Endodermal cell (in vitro differentiated cells): ENCODE measurements at regions not wholly inside any gene's neighbourhood (a gene's known extent, or its start where the extent isn't known, plus 50 kb on each side); places are given as distances from the start of the nearest gene placed in this dataset.
"Not testable (repeated sequence)": the region's sequence is repeated elsewhere in the genome, so short reads cannot be mapped to it uniquely, and the experiment has no call there.

Source experiments
- DNase-seq: peaks from one replicate; pipeline ENCODE4 v3.0.0-alpha.2; 2017
- H3K27ac ChIP-seq: 2 replicates; pipeline ENCODE4 v1.5.1; 2013; ENCODE audit warnings: mild to moderate bottlenecking, low read depth, low read length, moderate library complexity
- H3K27me3 ChIP-seq: 2 replicates; pipeline ENCODE4 v1.6.1; 2013; ENCODE audit warnings: mild to moderate bottlenecking, low read length, moderate library complexity; ENCODE audit not compliant: insufficient read depth, control insufficient read depth, poor library complexity, severe bottlenecking
- H3K36me3 ChIP-seq: 2 replicates; pipeline ENCODE4 v1.7.0; 2013; ENCODE audit warnings: mild to moderate bottlenecking, low read length, moderate library complexity; ENCODE audit not compliant: control insufficient read depth, insufficient read depth
- H3K4me1 ChIP-seq: one replicate; pipeline ENCODE4 v1.7.0; 2013; ENCODE audit warnings: low read length; ENCODE audit not compliant: control insufficient read depth, insufficient read depth
- H3K4me3 ChIP-seq: 2 replicates; pipeline ENCODE4 v1.5.1; 2013; ENCODE audit warnings: mild to moderate bottlenecking, low read length, moderate library complexity
- H3K9ac ChIP-seq: 2 replicates; pipeline ENCODE4 v1.6.1; 2013; ENCODE audit warnings: mild to moderate bottlenecking, low read length, moderate library complexity; ENCODE audit not compliant: poor library complexity, severe bottlenecking; ENCODE audit errors: extremely low read depth
- H3K9me3 ChIP-seq: 2 replicates; pipeline ENCODE4 v1.6.1; 2013; ENCODE audit warnings: mild to moderate bottlenecking, low read length, moderate library complexity; ENCODE audit not compliant: control insufficient read depth
- H3K27ac Mint-ChIP-seq: 2 replicates; pipeline ENCODE4 v1.8.0; 2020; ENCODE audit warnings: mixed read lengths
- H3K27me3 Mint-ChIP-seq: 2 replicates; pipeline ENCODE4 v1.8.0; 2021; ENCODE audit warnings: mild to moderate bottlenecking, mixed read lengths; ENCODE audit not compliant: insufficient read depth
- H3K36me3 Mint-ChIP-seq: 2 replicates; pipeline ENCODE4 v1.8.0; 2020; ENCODE audit warnings: low read depth, mixed read lengths
- H3K4me1 Mint-ChIP-seq: 2 replicates; pipeline ENCODE4 v1.8.0; 2020; ENCODE audit warnings: mixed read lengths
- H3K4me3 Mint-ChIP-seq: 2 replicates; pipeline ENCODE4 v1.8.0; 2020; ENCODE audit warnings: mild to moderate bottlenecking, moderate library complexity, mixed read lengths
- H3K9me3 Mint-ChIP-seq: 2 replicates; pipeline ENCODE4 v1.8.0; 2020; ENCODE audit warnings: mild to moderate bottlenecking, mixed read lengths
- CTCF ChIP-seq: fragments of 200-600 bp; sonication (generic); conservative IDR thresholded peaks from 2 replicates; pipeline ENCODE4 v1.5.0; 2021; ENCODE audit warnings: antibody characterized with exemption, mild to moderate bottlenecking
- WGBS, 2 experiments: methylation state at CpG; one replicate each; pipeline versions ENCODE4 v1.1.5 to v1.1.7; 2013; ENCODE audit warnings: missing lambda C conversion rate in 2 of 2, mixed read lengths in 1 of 2; ENCODE audit not compliant: insufficient coverage in 1 of 2, insufficient read length in 1 of 2; 5-methylcytosine and 5-hydroxymethylcytosine counted together

GRCh38 chr6:114634016-114634415 lies 291.2 kb upstream of the HS3ST5 start:
- H3K27me3 Mint-ChIP-seq = no peaks in the 10 kb centered on the region
- Histone ChIP-seq H3K27ac (no peak overlapping the region), H3K36me3 (no peaks in the 10 kb centered on the region), H3K27me3 (no peaks in the 10 kb centered on the region), H3K4me1 (no peaks in the 10 kb centered on the region), H3K4me3 (no peak overlapping the region), H3K9me3 (no peaks in the 10 kb centered on the region), H3K9ac (no peak overlapping the region)
- no peak for DNase-seq
- no peak for TF ChIP-seq CTCF
- H3K4me1 Mint-ChIP-seq = no peaks in the 10 kb centered on the region
- H3K27ac Mint-ChIP-seq = no peak overlapping the region
- H3K4me3 Mint-ChIP-seq = no peak overlapping the region
- H3K9me3 Mint-ChIP-seq = peaks cover 6% of the 10 kb centered on the region
- no peaks in the 10 kb centered on the region for H3K36me3 Mint-ChIP-seq

DNA sequence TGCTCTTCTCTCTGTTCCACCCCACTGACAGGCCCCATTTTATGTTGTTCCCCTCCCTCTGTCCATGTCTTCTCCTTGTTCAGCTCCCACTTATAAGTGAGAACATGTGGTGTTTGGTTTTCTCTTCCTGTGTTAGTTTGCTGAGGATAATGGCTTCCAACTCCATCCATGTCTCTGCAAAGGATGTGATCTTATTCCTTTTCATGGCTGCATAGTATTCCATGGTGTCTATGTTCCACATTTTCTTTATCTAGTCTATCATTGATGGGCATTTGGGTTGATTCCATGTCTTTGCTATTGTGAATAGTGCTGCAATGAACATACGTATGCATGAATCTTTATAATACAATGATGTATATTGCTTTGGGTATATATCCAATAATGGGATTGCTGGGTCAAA lies 283.4 kb upstream of the HS3ST5 start:
- H3K4me1 ChIP-seq, H3K9me3 ChIP-seq, H3K36me3 Mint-ChIP-seq, H3K9ac ChIP-seq, H3K9me3 Mint-ChIP-seq, H3K4me3 ChIP-seq, H3K27me3 ChIP-seq, H3K27me3 Mint-ChIP-seq, H3K36me3 ChIP-seq, H3K4me1 Mint-ChIP-seq, H3K27ac Mint-ChIP-seq, H3K4me3 Mint-ChIP-seq, H3K27ac ChIP-seq, DNase-seq: not testable (repeated sequence)
- 87% methylated on average over 1 of the region's 1 CpG; no CpG with 5 or more reads in 1 of the 2 experiments for WGBS, 2 experiments

DNA sequence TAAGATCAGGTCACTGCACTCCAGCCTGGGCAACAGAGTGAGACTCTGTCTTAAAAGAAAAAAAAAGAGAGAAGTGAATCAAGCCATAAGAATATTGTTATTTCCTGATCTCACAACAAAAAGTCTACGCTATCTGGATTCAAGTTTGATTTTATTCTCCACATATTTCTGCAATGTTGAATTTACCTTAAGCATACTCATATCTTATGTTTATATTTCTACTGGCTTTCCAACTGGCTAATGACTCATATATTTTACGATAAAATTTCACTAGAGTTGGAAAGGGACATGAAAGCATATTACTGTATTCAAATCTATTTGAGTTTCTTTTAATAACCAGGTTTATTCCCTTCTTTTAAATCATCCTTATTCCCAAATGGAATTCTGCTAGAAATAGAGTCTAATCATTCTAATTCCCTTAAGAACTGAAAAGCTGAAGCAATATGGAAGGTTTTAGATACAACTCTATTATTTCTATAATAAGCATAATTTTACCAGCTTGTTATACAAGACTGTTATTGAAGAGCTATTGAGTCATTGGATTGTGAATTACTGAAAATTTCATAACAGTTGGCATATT lies 276.9 kb upstream of the HS3ST5 start:
- no peaks in the 10 kb centered on the region for H3K9me3 ChIP-seq
- H3K9ac ChIP-seq = no peak overlapping the region
- no peak for TF ChIP-seq CTCF
- no peaks in the 10 kb centered on the region for H3K27me3 Mint-ChIP-seq
- H3K27ac Mint-ChIP-seq = no peak overlapping the region
- H3K36me3 ChIP-seq = no peaks in the 10 kb centered on the region
- H3K9me3 Mint-ChIP-seq = no peaks in the 10 kb centered on the region
- no peaks in the 10 kb centered on the region for H3K36me3 Mint-ChIP-seq
- no peak overlapping the region for H3K4me3 ChIP-seq
- H3K4me3 Mint-ChIP-seq = no peak overlapping the region
- 91 to 100% methylated on average over 1 to 2 of the region's 2 CpGs for WGBS, 2 experiments
- DNase-seq = no peak
- H3K4me1 ChIP-seq = no peaks in the 10 kb centered on the region
- no peaks in the 10 kb centered on the region for H3K27me3 ChIP-seq
- H3K27ac ChIP-seq = no peak overlapping the region
- peaks cover 6% of the 10 kb centered on the region for H3K4me1 Mint-ChIP-seq

DNA sequence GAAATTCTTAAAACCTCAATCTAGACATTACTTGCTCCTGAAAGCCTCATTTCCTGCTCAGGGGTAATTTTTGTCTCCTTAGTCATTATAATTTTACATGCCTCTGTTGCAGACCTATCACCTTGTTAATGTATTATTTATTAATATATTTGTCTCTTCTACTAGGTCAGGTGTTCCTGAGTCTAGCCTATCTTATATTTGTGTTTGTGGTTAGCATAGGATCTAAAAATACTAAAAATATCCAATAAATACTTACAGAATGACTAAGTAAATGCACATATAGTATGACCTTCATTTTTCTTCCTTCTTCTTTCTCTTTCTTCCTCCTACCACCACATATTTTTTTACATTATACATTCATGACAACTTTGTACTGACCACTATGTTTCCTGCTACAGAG lies 268.9 kb upstream of the HS3ST5 start:
- H3K27me3 Mint-ChIP-seq = no peaks in the 10 kb centered on the region
- H3K27ac Mint-ChIP-seq = no peak overlapping the region
- Histone ChIP-seq H3K9me3 (no peaks in the 10 kb centered on the region), H3K4me1 (no peaks in the 10 kb centered on the region), H3K36me3 (no peaks in the 10 kb centered on the region), H3K4me3 (no peak overlapping the region), H3K9ac (no peak overlapping the region), H3K27me3 (no peaks in the 10 kb centered on the region), H3K27ac (no peak overlapping the region)
- no peak overlapping the region for H3K4me3 Mint-ChIP-seq
- no peaks in the 10 kb centered on the region for H3K4me1 Mint-ChIP-seq
- no peak for DNase-seq
- H3K9me3 Mint-ChIP-seq = peaks cover 3% of the 10 kb centered on the region
- no peak for TF ChIP-seq CTCF
- H3K36me3 Mint-ChIP-seq = no peaks in the 10 kb centered on the region
